H1 (cell line): ENCODE measurements at regions not wholly inside any gene's neighbourhood (a gene's known extent, or its start where the extent isn't known, plus 50 kb on each side); places are given as distances from the start of the nearest gene placed in this dataset.

ENCODE experiments used
- CTCF ChIA-PET: fragments of 300-600 bp; sonication (Branson Sonifier 250); formaldehyde crosslinking; loops from one replicate; lab custom pipeline; 2021; ENCODE audit not compliant: partially characterized antibody; lab: Charles Lee
- POLR2A ChIA-PET: fragments of 300-600 bp; sonication (Branson Sonifier 250); formaldehyde crosslinking; loops from one replicate; lab custom pipeline; 2021; ENCODE audit warnings: inconsistent platforms; ENCODE audit not compliant: partially characterized antibody; lab: Charles Lee
- DNase-seq, 2 experiments: peaks; one replicate each; pipeline versions ENCODE4 v3.0.0 to v3.0.0-alpha.2; 2010 to 2022; ENCODE audit warnings: low spot score in 2 of 2, low read depth in 1 of 2, mixed read lengths in 1 of 2
- FAIRE-seq: peaks from 2 replicates; lab custom pipeline; 2011; peaks lifted over from hg19 to GRCh38; lab: Jason Lieb, UNC
- H2AFZ ChIP-seq: 2 replicates; pipeline ENCODE4 v1.8.1; 2012; ENCODE audit warnings: low read length, inconsistent platforms
- H2AK5ac ChIP-seq: 2 replicates; pipeline ENCODE4 v1.6.1; 2013; ENCODE audit warnings: low read depth, low read length
- H2BK120ac ChIP-seq: replicated peaks from 2 replicates; pipeline ENCODE3; 2013; ENCODE audit warnings: low read depth, low read length, inconsistent platforms
- H2BK12ac ChIP-seq: 2 replicates; pipeline ENCODE4 v1.6.1; 2013; ENCODE audit warnings: low read depth, low read length
- H2BK15ac ChIP-seq: 2 replicates; pipeline ENCODE4 v1.6.1; 2013; ENCODE audit warnings: low read length
- H2BK20ac ChIP-seq: 2 replicates; pipeline ENCODE4 v1.6.1; 2013; ENCODE audit warnings: low read length
- H2BK5ac ChIP-seq: 2 replicates; pipeline ENCODE4 v1.6.1; 2013; ENCODE audit warnings: low read depth, low read length
- H3K14ac ChIP-seq: 2 replicates; pipeline ENCODE4 v1.6.1; 2013; ENCODE audit warnings: inconsistent platforms; ENCODE audit not compliant: insufficient read length
- H3K18ac ChIP-seq: 2 replicates; pipeline ENCODE4 v1.6.1; 2013; ENCODE audit warnings: low read length; ENCODE audit errors: extremely low read depth
- H3K23ac ChIP-seq: 2 replicates; pipeline ENCODE4 v1.6.1; 2013; ENCODE audit warnings: inconsistent platforms; ENCODE audit not compliant: insufficient read length
- H3K23me2 ChIP-seq: 2 replicates; pipeline ENCODE4 v1.6.1; 2013; ENCODE audit warnings: low read depth, low read length
- H3K27ac ChIP-seq: 2 replicates; pipeline ENCODE4 v1.6.1; 2011; ENCODE audit warnings: low read depth, low read length, inconsistent platforms
- H3K27me3 ChIP-seq, 4 experiments: replicated peaks in 1 of 4; 1 replicate in 1 of 4; 2 replicates in 3 of 4; pipeline versions ENCODE4 v1.6.1 to v1.8.1; 2011 to 2013; ENCODE audit warnings: low read length in 3 of 4, mild to moderate bottlenecking in 3 of 4, inconsistent platforms in 2 of 4, mixed read lengths in 2 of 4, moderate library complexity in 1 of 4; ENCODE audit not compliant: control insufficient read depth in 3 of 4, insufficient read depth in 3 of 4; ENCODE audit errors: extremely low read depth in 1 of 4
- H3K36me3 ChIP-seq, 4 experiments: 2 replicates each; pipeline versions ENCODE4 v1.6.1 to v1.8.1; 2011 to 2013; ENCODE audit warnings: mild to moderate bottlenecking in 4 of 4, low read length in 3 of 4, moderate library complexity in 2 of 4, control low read depth in 1 of 4, inconsistent platforms in 1 of 4; ENCODE audit not compliant: insufficient read depth in 4 of 4, control insufficient read depth in 2 of 4
- H3K4ac ChIP-seq: replicated peaks from 2 replicates; pipeline ENCODE3; 2013; ENCODE audit warnings: low read length, low read depth, mixed read lengths, inconsistent platforms; ENCODE audit not compliant: insufficient read length
- H3K4me1 ChIP-seq, 4 experiments: replicated peaks in 1 of 4; 1 replicate in 1 of 4; 2 replicates in 3 of 4; pipeline versions ENCODE4 v1.6.1 to v1.8.1; 2011 to 2013; ENCODE audit warnings: low read length in 3 of 4, inconsistent platforms in 2 of 4, mixed read lengths in 1 of 4; ENCODE audit not compliant: insufficient read depth in 4 of 4, control insufficient read depth in 3 of 4
- H3K4me2 ChIP-seq, 2 experiments: 2 replicates each; pipeline versions ENCODE4 v1.6.1 to v1.8.1; 2011 to 2013; ENCODE audit warnings: low read depth in 2 of 2, low read length in 2 of 2, control low read depth in 1 of 2, inconsistent platforms in 1 of 2, mild to moderate bottlenecking in 1 of 2; ENCODE audit not compliant: insufficient read depth in 1 of 2
- H3K4me3 ChIP-seq, 4 experiments: fragments of 200-600, 300-600 bp in 1 of 4; sonication (generic), shearing (Covaris generic), sonication (Bioruptor Twin) in 1 of 4; 2 replicates each; pipeline versions ENCODE4 v1.5.1 to v1.8.1; 2011 to 2016; ENCODE audit warnings: low read length in 4 of 4, low read depth in 3 of 4, control low read depth in 2 of 4, inconsistent platforms in 2 of 4, mild to moderate bottlenecking in 2 of 4, mixed read lengths in 1 of 4, moderate library complexity in 1 of 4; ENCODE audit not compliant: insufficient read depth in 2 of 4; ENCODE audit errors: extremely low read depth in 1 of 4
- H3K56ac ChIP-seq: replicated peaks from 2 replicates; pipeline ENCODE3; 2013; ENCODE audit warnings: low read depth, mild to moderate bottlenecking, mixed read lengths, low read length, inconsistent platforms; ENCODE audit not compliant: insufficient read length
- H3K79me1 ChIP-seq: 2 replicates; pipeline ENCODE4 v1.6.1; 2013; ENCODE audit warnings: low read depth, low read length, control low read depth
- H3K79me2 ChIP-seq, 2 experiments: 2 replicates each; pipeline versions ENCODE4 v1.6.1 to v1.8.1; 2012 to 2013; ENCODE audit warnings: low read length in 2 of 2, mild to moderate bottlenecking in 2 of 2, inconsistent platforms in 1 of 2; ENCODE audit not compliant: insufficient read depth in 2 of 2, control insufficient read depth in 1 of 2
- H3K9ac ChIP-seq, 4 experiments: replicated peaks in 1 of 4; 1 replicate in 1 of 4; 2 replicates in 3 of 4; pipeline versions ENCODE4 v1.6.1 to v1.8.1; 2011 to 2013; ENCODE audit warnings: low read depth in 3 of 4, low read length in 3 of 4, control low read depth in 2 of 4, mild to moderate bottlenecking in 2 of 4, moderate library complexity in 2 of 4, inconsistent platforms in 1 of 4; ENCODE audit errors: extremely low read depth in 1 of 4
- H3K9me3 ChIP-seq, 2 experiments: 2 replicates each; pipeline versions ENCODE4 v1.6.1 to v1.8.1; 2012 to 2013; ENCODE audit warnings: mild to moderate bottlenecking in 2 of 2, moderate library complexity in 2 of 2, control low read depth in 1 of 2, inconsistent platforms in 1 of 2, low read depth in 1 of 2, low read length in 1 of 2, mixed read lengths in 1 of 2; ENCODE audit not compliant: insufficient read depth in 2 of 2
- H4K20me1 ChIP-seq, 2 experiments: replicated peaks in 1 of 2; 2 replicates each; pipeline versions ENCODE3 to v1.8.1; 2011 to 2013; ENCODE audit warnings: inconsistent platforms in 2 of 2, low read length in 2 of 2, mild to moderate bottlenecking in 1 of 2; ENCODE audit not compliant: insufficient read depth in 2 of 2, control insufficient read depth in 1 of 2
- H4K5ac ChIP-seq: 2 replicates; pipeline ENCODE4 v1.6.1; 2013; ENCODE audit warnings: low read length, low read depth, mixed read lengths, inconsistent platforms; ENCODE audit not compliant: insufficient read length
- H4K8ac ChIP-seq: 2 replicates; pipeline ENCODE4 v1.8.0; 2013; ENCODE audit warnings: mild to moderate bottlenecking, moderate library complexity, low read length, inconsistent platforms; ENCODE audit not compliant: insufficient read depth; ENCODE audit errors: extremely low read depth
- H4K91ac ChIP-seq: replicated peaks from 2 replicates; pipeline ENCODE3; 2013; ENCODE audit warnings: low read length, mixed read lengths, inconsistent platforms; ENCODE audit not compliant: insufficient read length
- CEBPB ChIP-seq: IDR thresholded peaks from 2 replicates; pipeline ENCODE4 v1.6.1; 2012; ENCODE audit warnings: low read depth, low read length
- GABPA ChIP-seq: IDR thresholded peaks from 2 replicates; pipeline ENCODE4 v1.6.1; 2011; ENCODE audit warnings: mild to moderate bottlenecking, low read length, moderate library complexity, borderline replicate concordance; ENCODE audit not compliant: insufficient read depth
- JUND ChIP-seq: IDR thresholded peaks from 2 replicates; pipeline ENCODE4 v1.6.1; 2011; ENCODE audit warnings: mild to moderate bottlenecking, improper control_type of control experiment, low read length
- NANOG ChIP-seq: IDR thresholded peaks from 2 replicates; pipeline ENCODE4 v1.6.1; 2011; ENCODE audit warnings: low read length, low read depth, mild to moderate bottlenecking, inconsistent platforms; ENCODE audit not compliant: insufficient read depth, poor library complexity, severe bottlenecking
- RAD21 ChIP-seq, 2 experiments: IDR thresholded peaks in 1 of 2; conservative IDR thresholded peaks in 1 of 2; 2 replicates each; pipeline ENCODE4 v1.6.1; 2011; ENCODE audit warnings: low read depth in 2 of 2, low read length in 2 of 2, improper control_type of control experiment in 1 of 2, inconsistent platforms in 1 of 2, mild to moderate bottlenecking in 1 of 2, moderate library complexity in 1 of 2
- RFX5 ChIP-seq: IDR thresholded peaks from 2 replicates; pipeline ENCODE4 v1.6.1; 2011; ENCODE audit warnings: low read depth, low read length, improper control_type of control experiment, borderline replicate concordance
- SIRT6 ChIP-seq: IDR thresholded peaks from one replicate; pipeline ENCODE4 v1.7.1; 2012; ENCODE audit warnings: low read length, inconsistent platforms
- SIX5 ChIP-seq: IDR thresholded peaks from 2 replicates; pipeline ENCODE4 v1.6.1; 2011; ENCODE audit warnings: mild to moderate bottlenecking, low read depth, low read length
- YY1 ChIP-seq: IDR thresholded peaks from 2 replicates; pipeline ENCODE4 v1.6.1; 2011; ENCODE audit warnings: low read depth, mild to moderate bottlenecking, low read length
- WGBS, 2 experiments: shearing (Covaris generic) in 1 of 2; methylation state at CpG; one replicate each; pipeline versions ENCODE4 v1.1.6 to v1.1.7; 2013 to 2015; ENCODE audit warnings: low lambda C conversion rate in 2 of 2, mixed read lengths in 2 of 2, inconsistent platforms in 1 of 2, low coverage in 1 of 2, missing lambda C conversion rate in 1 of 2; ENCODE audit not compliant: insufficient replicate concordance in 2 of 2, insufficient coverage in 1 of 2, insufficient read length in 1 of 2; ENCODE audit errors: extremely low coverage in 1 of 2, missing lambda C conversion rate in 1 of 2; 5-methylcytosine and 5-hydroxymethylcytosine counted together
- TF ChIP-seq, protein P1 (sequence below), 3 experiments: IDR thresholded peaks; 1 replicate in 2 of 3; 2 replicates in 1 of 3; pipeline versions ENCODE4 v1.5.1 to v1.6.1; 2011; ENCODE audit warnings: low read length in 3 of 3, mild to moderate bottlenecking in 3 of 3, inconsistent platforms in 2 of 3, low read depth in 1 of 3, moderate library complexity in 1 of 3; ENCODE audit not compliant: insufficient read depth in 1 of 3; ENCODE audit errors: control extremely low read depth in 1 of 3
- TF ChIP-seq, protein P2 (sequence below): IDR thresholded peaks from 2 replicates; pipeline ENCODE4 v1.6.1; 2012; ENCODE audit warnings: inconsistent platforms

GRCh38 chr3:167078070-167078622, 302.0 kb downstream of the ZBBX start:
- peak overlapping the region; percentile 31; the same call in 1 of the 2 replicates for H2AFZ ChIP-seq
- H3K27me3 ChIP-seq: no peaks in the 10 kb centered on the region
- no peak for DNase-seq
- TF ChIP-seq JUND (no peak), SIX5 (no peak), RFX5 (no peak), GABPA (no peak), RAD21 (IDR thresholded peaks at IDR 0.05 in 1 of 2, conservative IDR thresholded peaks at IDR 0.05 in 1 of 2; ENCODE audit: low read depth in 2 of 2, low read length in 2 of 2) (no peak), SIRT6 (no peak), NANOG (no peak), YY1 (no peak), CEBPB (no peak)
- TF ChIP-seq, protein P1, sequence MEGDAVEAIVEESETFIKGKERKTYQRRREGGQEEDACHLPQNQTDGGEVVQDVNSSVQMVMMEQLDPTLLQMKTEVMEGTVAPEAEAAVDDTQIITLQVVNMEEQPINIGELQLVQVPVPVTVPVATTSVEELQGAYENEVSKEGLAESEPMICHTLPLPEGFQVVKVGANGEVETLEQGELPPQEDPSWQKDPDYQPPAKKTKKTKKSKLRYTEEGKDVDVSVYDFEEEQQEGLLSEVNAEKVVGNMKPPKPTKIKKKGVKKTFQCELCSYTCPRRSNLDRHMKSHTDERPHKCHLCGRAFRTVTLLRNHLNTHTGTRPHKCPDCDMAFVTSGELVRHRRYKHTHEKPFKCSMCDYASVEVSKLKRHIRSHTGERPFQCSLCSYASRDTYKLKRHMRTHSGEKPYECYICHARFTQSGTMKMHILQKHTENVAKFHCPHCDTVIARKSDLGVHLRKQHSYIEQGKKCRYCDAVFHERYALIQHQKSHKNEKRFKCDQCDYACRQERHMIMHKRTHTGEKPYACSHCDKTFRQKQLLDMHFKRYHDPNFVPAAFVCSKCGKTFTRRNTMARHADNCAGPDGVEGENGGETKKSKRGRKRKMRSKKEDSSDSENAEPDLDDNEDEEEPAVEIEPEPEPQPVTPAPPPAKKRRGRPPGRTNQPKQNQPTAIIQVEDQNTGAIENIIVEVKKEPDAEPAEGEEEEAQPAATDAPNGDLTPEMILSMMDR (IDR thresholded peaks at IDR 0.05; ENCODE audit: control extremely low read depth in 1 of 3, insufficient read depth in 1 of 3, low read depth in 1 of 3, low read length in 3 of 3): no peak
- TF ChIP-seq, protein P2, sequence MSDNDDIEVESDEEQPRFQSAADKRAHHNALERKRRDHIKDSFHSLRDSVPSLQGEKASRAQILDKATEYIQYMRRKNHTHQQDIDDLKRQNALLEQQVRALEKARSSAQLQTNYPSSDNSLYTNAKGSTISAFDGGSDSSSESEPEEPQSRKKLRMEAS: no peak

More at GRCh38 chr3:167078070-167078622, 302.0 kb downstream of the ZBBX start:
- H4K91ac ChIP-seq: no peak overlapping the region
- peaks cover 0 to 3% (median 0%) of the 10 kb centered on the region in 4 experiments; a peak in 2 of 7 replicates for H3K4me1 ChIP-seq
- no peak overlapping the region for H2BK20ac ChIP-seq
- H3K9me3 ChIP-seq: no peaks in the 10 kb centered on the region
- peak overlapping the region; percentile 11 for H3K56ac ChIP-seq
- no peaks in the 10 kb centered on the region for H4K20me1 ChIP-seq
- no peak overlapping the region for H2BK120ac ChIP-seq
- no peak overlapping the region for H3K4me3 ChIP-seq
- H2AK5ac ChIP-seq: no peak overlapping the region
- ChIA-PET POLR2A (no interaction called here), CTCF (interaction anchor here (1.2 kb wide), 1 partner anchor 89 kb away, joined by 3 read pairs; no protein-coding TSS in a partner anchor)
- H3K4ac ChIP-seq: no peak overlapping the region
- H3K27ac ChIP-seq: no peak overlapping the region
- no peak overlapping the region for H2BK12ac ChIP-seq
- WGBS, 2 experiments: 78% methylated on average over 7 of the region's 7 CpGs; no CpG with 5 or more reads in 1 of the 2 experiments
- H3K79me2 ChIP-seq: no peaks in the 10 kb centered on the region
- H3K18ac ChIP-seq: no peak overlapping the region
- H3K79me1 ChIP-seq: no peaks in the 10 kb centered on the region
- no peak overlapping the region for H3K4me2 ChIP-seq
- no peak overlapping the region for H2BK5ac ChIP-seq
- no peak for FAIRE-seq
- H3K14ac ChIP-seq: no peak overlapping the region
- H3K36me3 ChIP-seq: no peaks in the 10 kb centered on the region
- H3K23me2 ChIP-seq: no peaks in the 10 kb centered on the region
- H4K8ac ChIP-seq: no peak overlapping the region
- no peak overlapping the region for H3K23ac ChIP-seq
- H3K9ac ChIP-seq: no peak overlapping the region
- H4K5ac ChIP-seq: no peak overlapping the region
- H2BK15ac ChIP-seq: no peak overlapping the region
